ENCODE measurements at regions not wholly inside any gene's neighbourhood (a gene's known extent, or its start where the extent isn't known, plus 50 kb on each side); places are given as distances from the start of the nearest gene placed in this dataset.
A peak's percentile ranks its signal among the peaks of the same experiment; 100 is the strongest.

DNA sequence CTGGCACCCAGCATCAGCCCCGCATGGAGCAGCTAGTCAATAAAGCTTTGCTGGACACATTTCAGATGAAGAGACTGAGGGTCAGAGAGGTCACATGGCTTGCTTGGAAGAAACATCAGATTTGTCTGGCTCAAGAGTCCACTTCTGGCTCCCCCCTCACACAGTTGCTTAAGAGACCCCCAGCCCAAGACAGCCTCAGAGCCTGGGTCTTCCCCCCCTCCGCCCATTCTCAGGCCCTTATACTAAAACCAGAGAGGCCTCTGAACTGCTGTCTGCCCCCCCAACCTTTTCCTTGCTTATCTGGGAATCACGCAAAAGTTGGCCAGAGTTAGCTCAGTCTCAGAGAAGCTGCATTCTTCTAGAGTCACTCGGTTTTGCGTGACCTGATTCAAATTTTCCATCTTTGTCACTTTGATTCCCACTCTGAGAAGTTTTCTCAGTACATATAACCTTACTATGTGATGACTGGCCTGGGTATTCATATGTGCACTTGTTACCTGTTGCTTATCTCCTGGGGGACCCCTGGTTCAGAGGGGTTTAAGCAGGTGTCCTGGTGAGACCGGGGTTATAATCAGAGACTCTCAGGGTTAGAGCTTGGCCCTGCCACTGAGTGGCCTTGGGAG lies 145.4 kb upstream of the IER5L start:
- no peak for DNase-seq

DNA sequence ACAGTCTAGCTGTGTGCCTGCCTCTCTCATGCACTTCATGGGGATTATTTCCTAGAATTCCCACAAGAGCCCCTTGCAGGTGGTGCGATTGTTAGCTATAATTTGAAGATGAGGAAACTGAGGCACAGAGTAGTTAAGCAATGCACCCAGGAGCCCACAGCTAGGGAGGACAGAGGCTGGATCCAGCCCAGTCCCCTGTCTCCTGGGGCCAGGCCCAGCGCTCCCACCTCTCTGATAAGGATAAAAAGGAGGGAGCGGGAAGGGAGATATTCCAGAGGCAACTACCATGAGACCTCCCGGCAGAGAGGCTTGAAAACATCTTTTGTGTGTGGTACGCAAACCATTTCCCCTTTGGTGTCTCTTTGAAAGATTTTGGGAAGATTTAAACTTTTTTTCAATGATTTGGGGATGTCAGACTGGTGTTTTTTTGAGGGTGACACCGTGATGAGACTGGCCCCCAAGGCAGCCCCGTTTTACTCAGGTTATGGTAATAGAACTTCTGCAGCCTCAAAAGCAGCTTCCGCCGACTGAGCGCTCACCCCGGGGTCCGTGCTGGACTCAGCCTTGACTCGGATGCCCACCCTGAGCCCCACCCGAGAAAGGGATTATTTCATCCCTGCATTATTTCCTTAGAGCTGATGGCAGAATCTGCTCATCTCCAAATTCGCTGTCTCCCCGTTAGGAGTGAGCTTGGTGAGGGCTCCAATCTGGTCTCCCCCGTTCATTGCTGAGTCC lies 144.7 kb upstream of the IER5L start:
- DNase-seq: no peak

DNA sequence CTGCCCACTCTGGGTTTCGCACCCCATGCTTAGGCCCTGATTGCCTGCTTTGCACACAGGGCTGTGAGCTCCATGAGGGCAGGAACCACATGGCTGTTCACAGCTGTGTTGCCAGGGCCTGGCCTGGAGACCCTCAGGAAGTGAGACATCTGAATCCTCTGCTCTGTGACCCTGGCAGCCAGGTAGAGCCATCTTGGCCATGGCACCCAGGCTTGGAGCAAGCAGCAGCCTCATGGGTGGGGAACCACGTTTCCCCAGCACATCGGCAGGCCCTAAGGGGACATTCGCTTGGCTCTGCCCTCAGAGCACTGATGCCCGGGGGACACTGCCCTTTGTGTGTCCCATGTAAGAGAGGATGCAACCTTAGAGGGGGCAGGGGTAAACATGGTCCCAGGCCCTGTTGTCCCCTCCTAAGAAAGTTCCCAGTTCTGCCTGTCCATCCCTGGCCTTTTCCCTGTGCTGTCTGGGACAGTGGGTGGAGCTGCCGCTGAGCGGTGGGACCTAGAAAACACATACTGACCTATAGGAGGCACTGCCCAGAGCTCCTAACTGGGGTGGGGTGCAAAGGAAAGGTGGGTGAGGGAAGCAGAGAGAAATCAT lies 144.1 kb upstream of the IER5L start:
- DNase-seq: no peak

- peak in 1 of 2 donors; percentile 9 for DNase-seq
Observed at GRCh38 chr9:129321286-129322021, 143.4 kb upstream of the IER5L start.

DNA sequence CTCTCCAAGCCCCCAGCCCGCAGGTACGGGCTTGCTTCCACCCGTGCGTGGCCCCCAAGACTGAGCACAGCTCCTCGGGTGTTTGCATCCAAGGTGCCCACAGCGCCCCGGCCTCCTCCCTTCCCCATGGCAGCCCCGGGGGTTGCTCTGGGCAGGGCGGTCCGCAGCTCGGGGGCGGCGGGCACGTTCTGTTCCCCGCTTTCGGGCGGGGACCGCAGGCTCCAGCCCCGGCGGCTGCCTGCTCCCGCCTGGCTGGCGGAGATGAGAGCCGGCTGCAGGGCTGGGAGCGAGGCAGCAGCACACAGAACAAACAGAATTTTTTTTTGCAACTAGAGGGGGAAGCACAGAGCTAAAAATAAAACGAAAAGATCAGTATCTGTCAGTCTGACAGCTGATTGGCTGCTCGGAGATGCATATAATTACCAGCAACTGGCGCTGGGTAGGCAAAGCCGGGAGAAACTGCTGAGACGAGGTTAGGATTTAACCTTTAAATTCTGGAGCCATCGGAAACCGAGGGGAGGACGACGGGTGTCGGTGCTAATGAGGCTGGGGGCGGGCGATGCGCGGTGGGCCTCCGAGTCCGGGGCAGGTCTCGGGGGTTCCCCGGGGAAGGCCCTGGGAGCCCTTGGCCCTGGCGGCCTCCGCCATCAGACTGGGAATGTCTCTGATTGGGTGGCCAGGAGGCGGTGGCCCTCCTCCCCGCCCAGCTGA lies 142.7 kb upstream of the IER5L start:
- DNase-seq: peak; percentile 73 to 80

- no peak for DNase-seq
Observed at GRCh38 chr9:129319938-129320481, 141.9 kb upstream of the IER5L start.

DNA sequence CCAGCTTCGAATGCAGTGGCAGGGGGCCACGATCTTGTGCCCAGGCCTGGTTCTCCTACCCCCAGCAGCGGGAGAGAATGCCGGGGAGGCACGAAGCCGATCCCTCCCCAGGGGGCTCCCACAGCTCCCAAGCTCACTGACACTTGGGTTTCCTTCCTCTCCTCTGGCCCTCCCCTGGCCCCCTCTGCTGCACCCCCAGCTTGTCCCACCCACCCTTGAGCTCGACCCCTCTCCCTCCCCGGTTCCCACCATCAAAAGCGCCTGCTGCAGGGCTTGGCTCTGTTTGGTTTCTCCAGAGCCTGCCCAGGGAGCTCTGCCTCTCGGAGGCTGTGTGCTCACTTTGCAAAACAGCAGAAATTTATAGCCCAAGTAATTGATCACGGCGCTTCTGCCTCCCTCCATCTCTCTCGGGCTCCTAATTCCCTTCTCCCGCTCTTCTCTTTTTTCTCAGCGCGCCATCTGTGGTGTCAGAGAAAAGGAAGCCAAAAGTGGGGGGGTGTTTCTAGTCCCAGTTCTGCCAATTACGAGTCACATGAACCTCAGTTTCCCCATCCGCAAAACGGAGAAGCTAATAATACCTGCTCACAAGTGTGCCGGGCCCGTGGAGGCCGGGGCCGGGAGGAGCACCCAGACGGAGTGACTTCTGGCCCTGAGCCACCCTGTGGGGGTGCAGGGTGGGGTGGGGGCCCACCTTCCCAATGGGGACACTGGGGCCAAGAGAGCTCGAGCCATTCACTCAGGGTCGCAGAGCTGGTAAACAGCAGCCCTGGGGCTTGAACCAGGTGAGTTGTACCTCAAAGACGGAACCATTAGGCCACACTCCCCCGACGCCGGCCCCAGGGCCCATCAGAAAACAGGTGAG lies 141.2 kb upstream of the IER5L start:
- no peak for DNase-seq

- no peak for DNase-seq
Observed at GRCh38 chr9:129318121-129319075, 140.3 kb upstream of the IER5L start.

- DNase-seq: no peak
Observed at GRCh38 chr9:129317179-129318011, 139.3 kb upstream of the IER5L start.

- no peak for DNase-seq
Observed at GRCh38 chr9:129316281-129317030, 138.4 kb upstream of the IER5L start.

DNA sequence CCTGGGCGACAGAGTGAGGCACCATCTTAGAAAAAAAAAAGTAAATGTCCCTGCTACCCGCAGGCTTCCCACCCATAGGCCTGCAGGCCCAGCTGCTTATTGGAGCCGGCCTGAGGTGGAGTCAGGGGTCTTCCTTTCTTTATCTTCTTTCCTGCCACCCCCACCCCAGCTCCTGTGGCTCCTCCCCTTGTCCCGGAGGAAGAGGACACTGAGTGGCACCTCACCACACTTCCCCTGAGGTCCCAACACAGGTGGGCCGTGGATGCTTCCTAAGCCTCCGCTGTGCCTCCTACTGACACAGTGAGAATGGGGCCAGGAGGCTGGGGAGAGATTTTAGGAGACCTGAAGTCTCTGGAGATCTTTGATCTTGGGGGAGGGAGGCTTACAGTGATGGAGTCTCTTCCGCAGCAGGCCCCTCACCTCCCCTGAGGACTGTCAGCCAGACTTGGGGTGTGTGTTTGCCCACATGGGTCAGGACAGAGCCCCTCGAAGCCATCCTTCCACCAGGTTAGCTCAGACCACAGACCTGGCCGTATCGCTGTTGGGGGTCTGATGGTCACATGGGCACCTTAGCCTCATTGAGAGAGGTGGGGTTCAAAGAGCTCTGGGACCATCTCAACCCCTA lies 135.4 kb upstream of the IER5L start:
- no peak for DNase-seq

DNA sequence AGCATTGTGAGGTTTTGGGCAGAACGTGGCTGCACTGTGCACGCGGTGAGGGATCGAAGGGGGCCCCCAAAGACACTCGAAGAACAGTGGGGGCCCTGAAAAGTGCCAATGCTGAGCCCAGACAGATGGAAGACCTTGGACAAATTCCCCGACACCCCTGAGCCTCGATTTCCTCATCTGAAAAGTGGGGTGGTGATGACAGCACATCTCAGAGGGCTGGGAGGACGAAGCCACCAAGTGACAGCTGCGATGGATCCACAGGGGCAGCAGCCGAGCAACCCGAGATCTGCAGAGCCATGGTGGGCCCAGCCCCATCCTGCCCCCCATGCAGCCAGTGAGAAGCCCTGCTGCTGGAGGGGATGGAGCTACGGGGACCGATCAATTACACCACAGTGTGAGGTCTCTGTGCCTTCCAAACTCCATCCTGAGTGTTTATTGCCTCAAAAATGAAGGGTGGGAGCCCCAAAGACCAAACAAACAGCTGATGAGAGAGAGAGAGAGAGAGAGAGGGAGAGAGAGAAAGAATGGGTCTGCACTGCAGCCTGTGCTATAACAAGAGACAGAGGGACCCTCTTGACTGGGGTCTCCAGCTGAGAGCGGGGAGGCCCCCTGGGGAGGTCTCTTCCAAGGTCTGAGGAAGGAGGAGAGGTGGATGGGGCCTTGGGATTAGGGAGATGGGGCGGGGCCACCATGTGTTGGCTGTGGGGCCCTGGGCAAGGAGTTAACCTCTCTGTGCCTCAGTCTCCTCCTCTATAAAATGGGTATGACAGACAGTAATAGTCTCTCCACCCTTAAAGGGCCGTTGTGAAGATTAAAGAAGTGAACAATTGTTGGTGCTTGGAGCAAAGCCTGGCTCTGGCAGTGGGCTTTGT lies 134.4 kb upstream of the IER5L start:
- DNase-seq: no peak

DNA sequence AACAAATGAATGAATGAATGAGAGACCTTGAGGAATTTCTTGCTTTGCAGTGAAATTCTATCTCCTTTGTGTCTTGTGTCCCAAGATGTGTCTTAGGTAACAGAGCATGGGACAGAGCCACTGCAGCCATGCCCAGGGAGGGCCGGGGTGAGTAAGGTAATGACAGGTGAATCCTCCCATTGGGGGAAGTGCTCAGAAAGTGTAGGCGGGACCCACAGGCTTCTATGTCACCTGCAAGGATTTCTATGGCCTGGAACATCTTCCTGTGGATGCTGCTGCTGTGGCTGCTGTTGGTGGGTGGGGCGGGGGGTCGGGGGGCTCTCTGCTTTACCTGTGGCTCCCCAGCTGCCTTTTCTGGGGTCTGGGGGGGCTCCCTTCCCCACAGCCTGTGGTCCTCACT lies 133.6 kb upstream of the IER5L start:
- no peak for DNase-seq

- no peak for DNase-seq
Observed at GRCh38 chr9:129310666-129311350, 132.7 kb upstream of the IER5L start.

DNA sequence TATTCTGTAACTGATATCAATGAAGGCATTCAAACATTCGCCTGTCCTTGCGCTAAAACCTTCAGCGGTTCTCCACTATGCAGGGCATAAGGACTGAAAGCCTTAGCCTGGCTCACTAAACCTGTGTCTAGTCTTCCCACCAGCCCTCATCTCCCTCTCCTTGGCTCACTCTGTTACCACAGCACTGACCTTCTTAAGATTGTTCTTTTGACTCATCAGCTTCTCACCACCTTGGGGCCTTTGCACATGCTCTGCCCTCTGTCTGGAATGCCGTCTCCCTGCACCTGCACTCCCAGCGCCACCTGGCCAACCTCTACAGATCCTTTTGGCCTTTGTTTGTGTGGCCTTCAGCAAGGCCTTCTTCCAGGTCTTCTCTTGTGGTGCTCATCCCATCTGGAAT lies 131.8 kb upstream of the IER5L start:
- no peak for DNase-seq

GRCh38 chr9:129309041-129309430 lies 131.0 kb upstream of the IER5L start:
- no peak for DNase-seq

Data from CD4-positive, alpha-beta T cell treated with Interleukin-4 for 1 hour (primary cell).